Natural killer cell (primary cell): ENCODE measurements at regions not wholly inside any gene's neighbourhood (a gene's known extent, or its start where the extent isn't known, plus 50 kb on each side); places are given as distances from the start of the nearest gene placed in this dataset.
"Not testable (repeated sequence)": the region's sequence is repeated elsewhere in the genome, so short reads cannot be mapped to it uniquely, and the experiment has no call there.

Source experiments
- ATAC-seq, 3 donors: fragments of 150-1000 bp in 2 of 3; fragments of 200-7000 bp in 1 of 3; cut with Tn5 transposase; 1 replicate in 1 of 3; 2 replicates in 2 of 3; pipeline ENCODE4 v1.10.0; 2021; ENCODE audit warnings: mild to moderate bottlenecking in 2 of 3, moderate library complexity in 2 of 3
- DNase-seq, 2 donors: peaks; one replicate each; pipeline versions ENCODE4 v3.0.0 to v3.0.0-alpha.2; 2013 to 2021; ENCODE audit warnings: mixed read lengths in 1 of 2
- H3K27ac ChIP-seq: one replicate; pipeline ENCODE4 v1.5.1; 2013; ENCODE audit warnings: mild to moderate bottlenecking, low read length
- H3K27me3 ChIP-seq: one replicate; pipeline ENCODE4 v1.6.1; 2013; ENCODE audit warnings: low read length; ENCODE audit not compliant: control insufficient read depth, insufficient read depth
- H3K36me3 ChIP-seq: one replicate; pipeline ENCODE4 v1.6.1; 2013; ENCODE audit warnings: low read length; ENCODE audit not compliant: control insufficient read depth, insufficient read depth
- H3K4me1 ChIP-seq: one replicate; pipeline ENCODE4 v1.6.1; 2013; ENCODE audit warnings: low read length; ENCODE audit not compliant: control insufficient read depth, insufficient read depth
- H3K4me3 ChIP-seq: one replicate; pipeline ENCODE4 v1.5.1; 2013; ENCODE audit warnings: low read length
- H3K9me3 ChIP-seq: one replicate; pipeline ENCODE4 v1.6.1; 2013; ENCODE audit warnings: low read length; ENCODE audit not compliant: control insufficient read depth, insufficient read depth
- H3K27ac Mint-ChIP-seq, 2 donors: one replicate each; pipeline ENCODE4 v1.8.0; 2022; ENCODE audit warnings: mild to moderate bottlenecking in 2 of 2, mixed read lengths in 2 of 2, moderate library complexity in 1 of 2
- H3K27me3 Mint-ChIP-seq, 2 donors: one replicate each; pipeline ENCODE4 v1.8.0; 2022; ENCODE audit warnings: low read depth in 2 of 2, mixed read lengths in 2 of 2
- H3K36me3 Mint-ChIP-seq: one replicate; pipeline ENCODE4 v1.8.0; 2022; ENCODE audit warnings: mixed read lengths
- H3K4me1 Mint-ChIP-seq, 2 donors: one replicate each; pipeline ENCODE4 v1.8.0; 2022; ENCODE audit warnings: mixed read lengths in 2 of 2
- H3K4me3 Mint-ChIP-seq: one replicate; pipeline ENCODE4 v1.8.0; 2022; ENCODE audit warnings: mild to moderate bottlenecking, moderate library complexity, mixed read lengths
- H3K9me3 Mint-ChIP-seq, 2 donors: one replicate each; pipeline ENCODE4 v1.8.0; 2022; ENCODE audit warnings: mixed read lengths in 2 of 2
- WGBS: methylation state at CpG from one replicate; pipeline ENCODE4 v1.1.7; 2013; ENCODE audit warnings: missing lambda C conversion rate; ENCODE audit not compliant: insufficient coverage; 5-methylcytosine and 5-hydroxymethylcytosine counted together
- intact Hi-C: fragments of 100-400 bp; cut with micrococcal nuclease; formaldehyde crosslinking; loops from one replicate; pipeline ENCODE4 v1.14.2; 2022
- TF ChIP-seq, protein P1 (sequence below): fragments of 200-600 bp; IDR thresholded peaks from one replicate; pipeline ENCODE4 v1.8.0; 2022; ENCODE audit warnings: antibody characterized with exemption

DNA sequence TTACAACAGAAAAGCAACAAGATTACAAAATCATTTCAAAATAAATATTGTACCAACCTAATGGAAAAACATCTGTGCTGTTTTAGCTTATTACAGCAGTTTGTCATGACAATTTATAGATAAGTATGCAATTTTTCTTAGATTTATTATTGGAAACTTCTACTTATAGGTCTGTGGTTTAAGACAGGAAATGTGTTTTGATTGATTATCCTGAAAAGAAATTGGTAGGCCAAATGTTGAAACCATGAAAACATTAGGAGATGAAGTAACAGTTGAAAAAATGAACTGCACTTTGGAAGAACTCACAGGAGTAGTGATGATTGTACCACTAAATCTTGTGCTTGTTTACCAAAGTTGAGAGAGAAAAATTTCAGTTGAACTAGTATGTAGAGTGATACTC is 162.2 kb upstream of the GIMD1 start:
- Histone ChIP-seq H3K36me3 (no peaks in the 10 kb centered on the region), H3K27ac (no peak overlapping the region), H3K9me3 (no peaks in the 10 kb centered on the region), H3K27me3 (no peaks in the 10 kb centered on the region), H3K4me1 (no peaks in the 10 kb centered on the region), H3K4me3 (no peak overlapping the region)
- H3K4me1 Mint-ChIP-seq: no peaks in the 10 kb centered on the region
- TF ChIP-seq, protein P1, sequence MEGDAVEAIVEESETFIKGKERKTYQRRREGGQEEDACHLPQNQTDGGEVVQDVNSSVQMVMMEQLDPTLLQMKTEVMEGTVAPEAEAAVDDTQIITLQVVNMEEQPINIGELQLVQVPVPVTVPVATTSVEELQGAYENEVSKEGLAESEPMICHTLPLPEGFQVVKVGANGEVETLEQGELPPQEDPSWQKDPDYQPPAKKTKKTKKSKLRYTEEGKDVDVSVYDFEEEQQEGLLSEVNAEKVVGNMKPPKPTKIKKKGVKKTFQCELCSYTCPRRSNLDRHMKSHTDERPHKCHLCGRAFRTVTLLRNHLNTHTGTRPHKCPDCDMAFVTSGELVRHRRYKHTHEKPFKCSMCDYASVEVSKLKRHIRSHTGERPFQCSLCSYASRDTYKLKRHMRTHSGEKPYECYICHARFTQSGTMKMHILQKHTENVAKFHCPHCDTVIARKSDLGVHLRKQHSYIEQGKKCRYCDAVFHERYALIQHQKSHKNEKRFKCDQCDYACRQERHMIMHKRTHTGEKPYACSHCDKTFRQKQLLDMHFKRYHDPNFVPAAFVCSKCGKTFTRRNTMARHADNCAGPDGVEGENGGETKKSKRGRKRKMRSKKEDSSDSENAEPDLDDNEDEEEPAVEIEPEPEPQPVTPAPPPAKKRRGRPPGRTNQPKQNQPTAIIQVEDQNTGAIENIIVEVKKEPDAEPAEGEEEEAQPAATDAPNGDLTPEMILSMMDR: no peak
- intact Hi-C loops: no loop called here
- H3K4me3 Mint-ChIP-seq: no peak overlapping the region
- ATAC-seq (no peak), DNase-seq (no peak)
- no peak overlapping the region for H3K27ac Mint-ChIP-seq
- H3K27me3 Mint-ChIP-seq: no peaks in the 10 kb centered on the region
- peaks cover 7 to 8% of the 10 kb centered on the region in 2 donors for H3K9me3 Mint-ChIP-seq
- H3K36me3 Mint-ChIP-seq: peaks cover 7% of the 10 kb centered on the region

DNA sequence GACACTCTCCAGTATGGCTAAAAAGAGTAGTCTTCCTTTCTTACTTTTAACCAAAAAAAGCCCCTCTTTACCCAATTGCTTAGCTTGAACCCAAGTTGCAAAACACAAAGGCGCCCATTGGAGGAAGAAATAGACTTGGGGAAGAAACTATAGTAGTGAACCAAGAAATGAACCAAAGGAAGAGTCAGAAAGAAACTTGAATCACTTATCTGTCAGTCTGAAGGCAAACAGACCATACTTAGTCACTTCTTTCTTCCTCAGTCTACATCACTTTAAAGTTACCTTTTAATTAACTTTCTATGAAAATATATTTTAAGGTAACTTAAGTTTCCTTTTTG is 161.4 kb upstream of the GIMD1 start:
- Mint-ChIP-seq H3K4me3 (no peak overlapping the region), H3K9me3 (peaks cover 7% of the 10 kb centered on the region in 2 donors), H3K27me3 (no peaks in the 10 kb centered on the region), H3K4me1 (no peaks in the 10 kb centered on the region), H3K36me3 (peaks cover 7% of the 10 kb centered on the region), H3K27ac (no peak overlapping the region)
- ATAC-seq: no peak
- Histone ChIP-seq H3K27me3 (no peaks in the 10 kb centered on the region), H3K4me1 (no peaks in the 10 kb centered on the region), H3K36me3 (no peaks in the 10 kb centered on the region), H3K4me3 (no peak overlapping the region), H3K27ac (no peak overlapping the region), H3K9me3 (no peaks in the 10 kb centered on the region)
- WGBS: 50% methylated on average over 1 of the region's 1 CpG
- no peak for DNase-seq
- TF ChIP-seq, protein P1: no peak
- intact Hi-C loops: no loop called here

DNA sequence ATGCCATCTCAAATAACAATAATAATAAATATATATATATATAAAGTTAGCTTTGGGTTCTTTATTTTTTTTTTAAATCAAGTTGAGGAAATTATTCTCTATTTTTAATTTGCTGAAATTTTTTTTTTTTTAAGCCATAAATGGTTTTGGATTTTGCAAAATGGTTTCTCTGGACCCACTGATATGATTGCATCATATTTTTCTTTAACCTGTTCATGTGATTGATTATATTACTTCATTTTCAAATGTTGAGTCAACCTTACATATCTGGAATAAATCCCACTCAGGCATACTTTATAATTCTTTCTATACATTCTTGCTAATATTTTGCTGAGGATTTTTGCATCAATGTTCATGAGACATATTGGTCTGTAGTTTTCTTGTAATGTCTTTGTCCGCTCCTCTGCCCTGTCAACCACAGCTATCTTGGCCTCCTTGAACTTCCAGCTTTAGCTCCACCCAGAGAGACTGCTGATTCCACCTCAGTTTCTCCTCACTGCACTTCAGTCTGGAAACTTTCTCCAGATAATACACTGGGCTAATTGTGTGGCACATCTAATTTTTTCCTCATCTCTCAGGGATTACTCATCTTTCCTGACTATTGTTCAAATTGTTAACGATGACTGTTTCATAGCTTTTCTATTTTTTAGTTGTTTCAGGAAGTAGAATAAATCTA is 160.9 kb upstream of the GIMD1 start:
- ATAC-seq (no peak), DNase-seq (no peak)
- TF ChIP-seq, protein P1: no peak
- H3K27ac Mint-ChIP-seq: no peak overlapping the region
- H3K27me3 ChIP-seq: no peaks in the 10 kb centered on the region
- WGBS: 83% methylated on average over 1 of the region's 2 CpGs
- H3K4me1 Mint-ChIP-seq: no peaks in the 10 kb centered on the region
- H3K9me3 Mint-ChIP-seq: peaks cover 5 to 7% of the 10 kb centered on the region in 2 donors
- no peaks in the 10 kb centered on the region for H3K4me1 ChIP-seq
- no peak overlapping the region for H3K27ac ChIP-seq
- H3K27me3 Mint-ChIP-seq: no peaks in the 10 kb centered on the region
- H3K36me3 ChIP-seq: no peaks in the 10 kb centered on the region
- intact Hi-C loops: no loop called here
- no peak overlapping the region for H3K4me3 Mint-ChIP-seq
- no peaks in the 10 kb centered on the region for H3K9me3 ChIP-seq
- H3K4me3 ChIP-seq: no peak overlapping the region
- peaks cover 5% of the 10 kb centered on the region for H3K36me3 Mint-ChIP-seq

DNA sequence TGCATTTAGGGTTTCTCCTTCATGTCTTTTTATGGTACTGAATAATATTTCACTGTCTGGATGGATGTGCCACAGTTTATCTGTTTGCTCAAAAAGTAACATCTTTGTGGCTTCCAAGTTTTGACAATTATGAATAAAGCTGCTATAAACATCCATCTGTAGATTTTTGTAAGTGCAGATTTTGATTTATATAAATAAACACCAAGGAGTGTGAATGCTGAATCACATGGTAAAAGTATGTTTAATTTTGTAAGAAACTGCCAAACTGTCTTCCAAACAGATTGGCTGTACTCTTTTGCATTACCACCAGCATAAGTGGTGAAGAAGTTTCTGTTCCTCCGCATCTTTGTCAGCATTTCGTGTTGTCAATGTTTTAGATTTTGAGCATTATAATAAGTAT is 158.7 kb upstream of the GIMD1 start:
- no peaks in the 10 kb centered on the region for H3K27me3 Mint-ChIP-seq
- Histone ChIP-seq H3K27me3 (no peaks in the 10 kb centered on the region), H3K27ac (no peak overlapping the region), H3K4me3 (no peak overlapping the region), H3K36me3 (no peaks in the 10 kb centered on the region), H3K4me1 (no peaks in the 10 kb centered on the region), H3K9me3 (no peaks in the 10 kb centered on the region)
- H3K4me3 Mint-ChIP-seq: no peak overlapping the region
- peaks cover 2 to 7% of the 10 kb centered on the region in 2 donors for H3K9me3 Mint-ChIP-seq
- intact Hi-C loops: no loop called here
- ATAC-seq: no peak
- no peaks in the 10 kb centered on the region for H3K4me1 Mint-ChIP-seq
- DNase-seq: no peak
- 93% methylated on average over 2 of the region's 2 CpGs for WGBS
- no peaks in the 10 kb centered on the region for H3K36me3 Mint-ChIP-seq
- TF ChIP-seq, protein P1: no peak
- H3K27ac Mint-ChIP-seq: no peak overlapping the region

DNA sequence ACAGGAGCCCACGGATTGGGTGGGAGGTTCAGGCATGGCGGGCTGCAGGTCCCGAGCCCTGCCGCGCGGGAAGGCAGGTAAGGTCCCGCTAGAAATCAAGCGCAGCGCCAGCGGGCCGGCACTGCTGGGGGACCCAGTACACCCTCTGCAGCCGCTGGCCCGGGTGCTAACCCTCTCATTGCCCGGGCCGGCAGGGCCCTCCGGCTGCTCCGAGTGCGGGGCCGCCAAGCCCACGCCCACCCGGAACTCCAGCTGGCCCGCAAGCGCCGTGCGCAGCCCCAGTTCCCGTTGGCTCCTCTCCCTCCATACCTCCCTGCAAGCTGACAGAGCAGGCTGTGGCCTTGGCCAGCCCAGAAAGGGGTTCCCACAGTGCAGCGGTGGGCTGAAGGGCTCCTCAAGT is 156.8 kb upstream of the GIMD1 start:
- H3K4me1 ChIP-seq, H3K4me1 Mint-ChIP-seq, H3K36me3 Mint-ChIP-seq, ATAC-seq, H3K9me3 ChIP-seq, intact Hi-C loops, H3K27ac ChIP-seq, H3K4me3 ChIP-seq, H3K27me3 Mint-ChIP-seq, H3K4me3 Mint-ChIP-seq, H3K27me3 ChIP-seq, H3K36me3 ChIP-seq, H3K9me3 Mint-ChIP-seq, DNase-seq, H3K27ac Mint-ChIP-seq: not testable (repeated sequence)
- 96% methylated on average over 27 of the region's 27 CpGs for WGBS
